ENCODE measurements at regions not wholly inside any gene's neighbourhood (a gene's known extent, or its start where the extent isn't known, plus 50 kb on each side); places are given as distances from the start of the nearest gene placed in this dataset.

- no peaks in the 10 kb centered on the region for H3K4me1 ChIP-seq
- H3K27me3 ChIP-seq: peaks cover 0 to 11% (median 0%) of the 10 kb centered on the region in 9 donors
- no peak overlapping the region for H3K4me3 ChIP-seq
- intact Hi-C loops (cut with DNase I): no loop called here
- DNase-seq: no peak
- TF ChIP-seq POLR2A (IDR thresholded peaks at IDR 0.05) (no peak), CTCF (IDR thresholded peaks at IDR 0.05) (no peak)
- H3K9me3 ChIP-seq: peaks cover 0 to 19% (median 5%) of the 10 kb centered on the region in 12 donors
- no peak overlapping the region for H3K27ac ChIP-seq
- H3K36me3 ChIP-seq: no peaks in the 10 kb centered on the region
- 92 to 98% (median 95%) methylated on average over 2 of the region's 2 CpGs for WGBS, 4 donors
- no peak for ATAC-seq
These were observed 1504.8 kb downstream of the BRD1 start for GRCh38 chr22:48322907-48323306.

GRCh38 chr22:48321986-48322545 lies 1505.6 kb downstream of the BRD1 start:
- Histone ChIP-seq H3K36me3 (no peaks in the 10 kb centered on the region), H3K4me1 (no peaks in the 10 kb centered on the region), H3K4me3 (no peak overlapping the region), H3K9me3 (peaks cover 0 to 16% (median 5%) of the 10 kb centered on the region in 12 donors), H3K27me3 (peaks cover 0 to 15% (median 0%) of the 10 kb centered on the region in 9 donors), H3K27ac (no peak overlapping the region)
- intact Hi-C loops (cut with DNase I): no loop called here
- no peak for TF ChIP-seq POLR2A (IDR thresholded peaks at IDR 0.05)
- no peak for TF ChIP-seq CTCF (IDR thresholded peaks at IDR 0.05)
- WGBS, 4 donors: 71 to 85% (median 74%) methylated on average over 5 to 9 of the region's 9 CpGs
- ATAC-seq (no peak), DNase-seq (peak in 2 of 5 donors; percentile 8 to 34)

GRCh38 chr22:48320683-48321451 lies 1506.8 kb downstream of the BRD1 start:
- DNase-seq: peak in 1 of 5 donors; percentile 7
- no peak for TF ChIP-seq POLR2A (IDR thresholded peaks at IDR 0.05)
- TF ChIP-seq CTCF (IDR thresholded peaks at IDR 0.05): no peak
- 46 to 54% (median 49%) methylated on average over 18 of the region's 18 CpGs for WGBS, 4 donors

GRCh38 chr22:48320048-48320682 lies 1507.5 kb downstream of the BRD1 start:
- ATAC-seq (no peak), DNase-seq (peak in 1 of 5 donors; percentile 3)
- TF ChIP-seq CTCF (IDR thresholded peaks at IDR 0.05): no peak
- TF ChIP-seq POLR2A (IDR thresholded peaks at IDR 0.05): no peak
- H3K4me1 ChIP-seq: no peaks in the 10 kb centered on the region
- H3K4me3 ChIP-seq: no peak overlapping the region
- no peaks in the 10 kb centered on the region for H3K36me3 ChIP-seq
- WGBS, 4 donors: 70 to 76% (median 70%) methylated on average over 13 of the region's 13 CpGs
- H3K27ac ChIP-seq: no peak overlapping the region
- H3K27me3 ChIP-seq: peaks cover 0 to 15% (median 0%) of the 10 kb centered on the region in 9 donors
- H3K9me3 ChIP-seq: peaks cover 0 to 11% (median 5%) of the 10 kb centered on the region in 12 donors
- intact Hi-C loops (cut with DNase I): no loop called here

More at GRCh38 chr22:48320683-48321451, 1506.8 kb downstream of the BRD1 start:
- H3K36me3 ChIP-seq: no peaks in the 10 kb centered on the region
- H3K4me1 ChIP-seq: no peaks in the 10 kb centered on the region
- H3K27ac ChIP-seq: no peak overlapping the region
- H3K4me3 ChIP-seq: no peak overlapping the region
- ATAC-seq: no peak
- peaks cover 0 to 15% (median 0%) of the 10 kb centered on the region in 9 donors for H3K27me3 ChIP-seq
- intact Hi-C loops (cut with DNase I): no loop called here
- peaks cover 0 to 16% (median 5%) of the 10 kb centered on the region in 12 donors for H3K9me3 ChIP-seq

Measured in heart left ventricle (tissue), 16 donors.